IMR-90 (cell line): ENCODE measurements at regions not wholly inside any gene's neighbourhood (a gene's known extent, or its start where the extent isn't known, plus 50 kb on each side); places are given as distances from the start of the nearest gene placed in this dataset.

Source experiments
- ATAC-seq: fragments of 200-7000 bp; cut with Tn5 transposase; 2 replicates; pipeline ENCODE4 v1.9.1; 2020; ENCODE audit warnings: low read depth, mild to moderate bottlenecking, moderate library complexity
- BruUV-seq: library from RNA; stranded (reverse); fragments of 400-500 nt; replicated peaks from 2 replicates; lab custom pipeline; 2021; lab: Mats Ljungman, UMichigan
- CTCF ChIA-PET: fragments of 300-600 bp; formaldehyde crosslinking; extraction: SDS; loops from one replicate; lab custom pipeline; 2021; ENCODE audit warnings: antibody characterized with exemption; lab: Yijun Ruan, JAX
- POLR2A ChIA-PET: fragments of 300-600 bp; sonication (Branson Sonifier 250); formaldehyde crosslinking; loops from one replicate; lab custom pipeline; 2022; ENCODE audit warnings: antibody characterized with exemption; ENCODE audit not compliant: unreplicated experiment; lab: Charles Lee
- DNase-seq: peaks from one replicate; pipeline ENCODE4 v3.0.0; 2013
- H2AFZ ChIP-seq: replicated peaks from 2 replicates; pipeline ENCODE3; 2013; ENCODE audit warnings: low read length, mild to moderate bottlenecking; ENCODE audit not compliant: poor library complexity
- H2AK5ac ChIP-seq: 2 replicates; pipeline ENCODE4 v1.6.1; 2013; ENCODE audit warnings: low read depth, low read length, inconsistent platforms
- H2AK9ac ChIP-seq: replicated peaks from 2 replicates; pipeline ENCODE3; 2013; ENCODE audit warnings: mild to moderate bottlenecking, low read depth, low read length, moderate library complexity; ENCODE audit not compliant: poor library complexity
- H2BK120ac ChIP-seq: 2 replicates; pipeline ENCODE4 v1.6.1; 2013; ENCODE audit warnings: low read depth, low read length, inconsistent platforms
- H2BK15ac ChIP-seq: 3 replicates; pipeline ENCODE4 v1.6.1; 2013; ENCODE audit warnings: low read depth, low read length, inconsistent platforms
- H2BK20ac ChIP-seq: 2 replicates; pipeline ENCODE4 v1.6.1; 2013; ENCODE audit warnings: low read depth, mild to moderate bottlenecking, inconsistent platforms, low read length, moderate library complexity
- H2BK5ac ChIP-seq: 2 replicates; pipeline ENCODE4 v1.6.1; 2013; ENCODE audit warnings: mild to moderate bottlenecking, low read depth, low read length, inconsistent platforms; ENCODE audit not compliant: poor library complexity, severe bottlenecking
- H3K14ac ChIP-seq: replicated peaks from 2 replicates; pipeline ENCODE4 v1.6.1; 2013; ENCODE audit warnings: low read depth, low read length, inconsistent platforms
- H3K18ac ChIP-seq: 2 replicates; pipeline ENCODE4 v1.6.1; 2013; ENCODE audit warnings: low read depth, low read length, control low read depth
- H3K23ac ChIP-seq: 2 replicates; pipeline ENCODE4 v1.6.1; 2013; ENCODE audit warnings: low read depth, low read length, inconsistent platforms
- H3K27ac ChIP-seq: 2 replicates; pipeline ENCODE4 v1.5.1; 2013; ENCODE audit warnings: mild to moderate bottlenecking, control low read depth, low read length; ENCODE audit not compliant: insufficient read depth
- H3K27me3 ChIP-seq: 2 replicates; pipeline ENCODE4 v1.6.1; 2013; ENCODE audit warnings: low read length; ENCODE audit not compliant: control insufficient read depth, insufficient read depth
- H3K36me3 ChIP-seq: 2 replicates; pipeline ENCODE4 v1.6.1; 2013; ENCODE audit warnings: low read length, mixed read lengths; ENCODE audit not compliant: control insufficient read depth, insufficient read depth
- H3K4ac ChIP-seq: 2 replicates; pipeline ENCODE4 v1.6.1; 2013; ENCODE audit warnings: low read depth, low read length, inconsistent platforms
- H3K4me1 ChIP-seq: 2 replicates; pipeline ENCODE4 v1.6.1; 2013; ENCODE audit warnings: low read length, mixed read lengths; ENCODE audit not compliant: control insufficient read depth, insufficient read depth
- H3K4me2 ChIP-seq: 2 replicates; pipeline ENCODE4 v1.6.1; 2013; ENCODE audit warnings: low read depth, mild to moderate bottlenecking, control low read depth, low read length, moderate library complexity
- H3K4me3 ChIP-seq: 2 replicates; pipeline ENCODE4 v1.5.1; 2013; ENCODE audit warnings: low read depth, mild to moderate bottlenecking, control low read depth, low read length, moderate library complexity; ENCODE audit not compliant: insufficient read depth
- H3K56ac ChIP-seq: 2 replicates; pipeline ENCODE4 v1.6.1; 2013; ENCODE audit warnings: low read length, inconsistent platforms; ENCODE audit not compliant: insufficient read depth; ENCODE audit errors: extremely low read depth
- H3K79me1 ChIP-seq, 2 experiments: 2 replicates each; pipeline ENCODE4 v1.6.1; 2013; ENCODE audit warnings: low read length in 2 of 2, inconsistent platforms in 1 of 2, low read depth in 1 of 2
- H3K9ac ChIP-seq: 2 replicates; pipeline ENCODE4 v1.6.1; 2013; ENCODE audit warnings: low read depth, low read length, control low read depth
- H3K9me1 ChIP-seq: 2 replicates; pipeline ENCODE4 v1.6.1; 2013; ENCODE audit warnings: low read length, inconsistent platforms; ENCODE audit not compliant: insufficient read depth
- H3K9me3 ChIP-seq: 2 replicates; pipeline ENCODE4 v1.6.1; 2013; ENCODE audit warnings: low read length; ENCODE audit not compliant: control insufficient read depth, insufficient read depth
- H4K20me1 ChIP-seq: 2 replicates; pipeline ENCODE4 v1.6.1; 2013; ENCODE audit warnings: low read length, inconsistent platforms; ENCODE audit not compliant: insufficient read depth
- H4K5ac ChIP-seq: 2 replicates; pipeline ENCODE4 v1.6.1; 2013; ENCODE audit warnings: mild to moderate bottlenecking, low read depth, low read length, control low read depth
- H4K8ac ChIP-seq, 2 experiments: 2 replicates each; pipeline ENCODE4 v1.6.1; 2013; ENCODE audit warnings: low read depth in 2 of 2, low read length in 2 of 2, control low read depth in 1 of 2, inconsistent platforms in 1 of 2
- H4K91ac ChIP-seq: 2 replicates; pipeline ENCODE4 v1.6.1; 2013; ENCODE audit warnings: low read depth, low read length, inconsistent platforms; ENCODE audit not compliant: insufficient read depth
- CEBPB ChIP-seq: IDR thresholded peaks from 2 replicates; pipeline ENCODE4 v1.6.1; 2012; ENCODE audit warnings: low read depth, low read length, improper control_type of control experiment
- CTCF ChIP-seq: conservative IDR thresholded peaks from 2 replicates; pipeline ENCODE4 v1.5.1; 2012; ENCODE audit warnings: mild to moderate bottlenecking, low read depth, low read length, improper control_type of control experiment
- ELK1 ChIP-seq: fragments of 150-350 bp; IDR thresholded peaks from 2 replicates; pipeline ENCODE4 v1.6.1; 2016; ENCODE audit warnings: low read depth, mild to moderate bottlenecking, low read length, moderate library complexity, borderline replicate concordance
- MAFK ChIP-seq: IDR thresholded peaks from 2 replicates; pipeline ENCODE4 v1.6.1; 2012; ENCODE audit warnings: low read depth, low read length, improper control_type of control experiment
- MAZ ChIP-seq: IDR thresholded peaks from 2 replicates; pipeline ENCODE4 v1.6.1; 2012; ENCODE audit warnings: low read depth, mild to moderate bottlenecking, low read length, improper control_type of control experiment, moderate library complexity, borderline replicate concordance
- MXI1 ChIP-seq: IDR thresholded peaks from 2 replicates; pipeline ENCODE4 v1.6.1; 2012; ENCODE audit warnings: low read depth, mild to moderate bottlenecking, low read length, moderate library complexity, borderline replicate concordance
- NFE2L2 ChIP-seq: fragments of 150-350 bp; IDR thresholded peaks from 2 replicates; pipeline ENCODE4 v1.6.1; 2016; ENCODE audit warnings: low read depth, mild to moderate bottlenecking, low read length
- POLR2A ChIP-seq: IDR thresholded peaks from 2 replicates; pipeline ENCODE4 v1.6.1; 2012; ENCODE audit warnings: mild to moderate bottlenecking, low read depth, low read length
- RFX5 ChIP-seq: IDR thresholded peaks from 2 replicates; pipeline ENCODE4 v1.8.0; 2012; ENCODE audit warnings: low read depth, mild to moderate bottlenecking, low read length, moderate library complexity
- USF2 ChIP-seq: fragments of 150-350 bp; IDR thresholded peaks from 2 replicates; pipeline ENCODE4 v1.6.1; 2017; ENCODE audit warnings: mild to moderate bottlenecking, antibody characterized with exemption, low read length, low read depth
- WGBS, 2 experiments: methylation state at CpG; one replicate each; pipeline versions ENCODE4 v1.1.5 to v1.1.7; 2013; ENCODE audit warnings: missing lambda C conversion rate in 2 of 2; ENCODE audit not compliant: insufficient read length in 1 of 2; ENCODE audit errors: extremely low coverage in 2 of 2; 5-methylcytosine and 5-hydroxymethylcytosine counted together
- dilution Hi-C: fragments of 300-500 bp; cut with HindIII; formaldehyde crosslinking; loops from one replicate; pipeline ENCODE4 v1.14.3; 2018; ENCODE audit warnings: low sequenced_read_pairs; ENCODE audit not compliant: unreplicated experiment
- in situ Hi-C: fragments of 300-500 bp; cut with MboI; formaldehyde crosslinking; loops from 3 replicates; pipeline ENCODE4 v1.14.3; 2019; ENCODE audit warnings: low sequenced_read_pairs, inconsistent platforms, mixed read lengths
- intact Hi-C: fragments of 100-400 bp; cut with micrococcal nuclease; formaldehyde crosslinking; loops from 2 replicates; pipeline ENCODE4 v1.10.0; 2022

- CTCF ChIA-PET, result interaction anchor here (0.9 kb wide), 1 partner anchor 28 kb away, joined by 3 read pairs; no protein-coding TSS in a partner anchor
These were observed 67.4 kb upstream of the UGT2B10 start for GRCh38 chr4:68748181-68748991.

More at GRCh38 chr4:68748181-68748991, 67.4 kb upstream of the UGT2B10 start:
- Histone ChIP-seq H3K56ac (no peak overlapping the region), H2BK20ac (no peak overlapping the region), H2BK15ac (no peak overlapping the region), H2AFZ (no peak overlapping the region), H4K8ac (no peak overlapping the region), H2BK5ac (no peak overlapping the region), H2AK9ac (no peak overlapping the region), H3K4me3 (no peak overlapping the region), H4K20me1 (no peaks in the 10 kb centered on the region), H3K9me3 (no peaks in the 10 kb centered on the region), H3K9ac (no peak overlapping the region), H3K14ac (no peak overlapping the region), H3K4me2 (no peak overlapping the region), H2AK5ac (no peak overlapping the region), H3K79me1 (no peaks in the 10 kb centered on the region), H3K27me3 (no peaks in the 10 kb centered on the region), H3K9me1 (no peaks in the 10 kb centered on the region), H3K4me1 (no peaks in the 10 kb centered on the region), H3K23ac (no peak overlapping the region), H3K27ac (no peak overlapping the region), H4K5ac (no peak overlapping the region), H2BK120ac (no peak overlapping the region), H3K36me3 (no peaks in the 10 kb centered on the region), H3K18ac (no peak overlapping the region), H3K4ac (no peak overlapping the region), H4K91ac (no peak overlapping the region)
- no peak for DNase-seq
- intact Hi-C loops (no loop called here), dilution Hi-C loops (no loop called here), in situ Hi-C loops (no loop called here)
- POLR2A ChIA-PET, result no interaction called here
- no TSS peak for BruUV-seq
- WGBS, 2 experiments, result 27% methylated on average over 4 of the region's 8 CpGs; no CpG with 5 or more reads in 1 of the 2 experiments
- ATAC-seq, result no peak
- TF ChIP-seq MXI1 (no peak), MAZ (no peak), CEBPB (no peak), MAFK (no peak), POLR2A (no peak), ELK1 (no peak), USF2 (no peak), RFX5 (no peak), CTCF (no peak), NFE2L2 (no peak)
